Stimulated activated CD4-positive, alpha-beta T cell treated with anti-CD3 and anti-CD28 coated beads, Interleukin-1b, Interleukin-23, amount 100 ng/mL, for 48 hours (primary cell): ENCODE measurements at regions not wholly inside any gene's neighbourhood (a gene's known extent, or its start where the extent isn't known, plus 50 kb on each side); places are given as distances from the start of the nearest gene placed in this dataset.
"Not testable (repeated sequence)": the region's sequence is repeated elsewhere in the genome, so short reads cannot be mapped to it uniquely, and the experiment has no call there.

Source experiments
- DNase-seq: peaks from one replicate; pipeline ENCODE4 v3.0.0-alpha.2; 2020

- no peak for DNase-seq
Measured at GRCh38 chr3:163773136-163773535, 1305.2 kb downstream of the SI start.

GRCh38 chr3:163768048-163768447, 1310.2 kb downstream of the SI start:
- DNase-seq = no peak

DNA sequence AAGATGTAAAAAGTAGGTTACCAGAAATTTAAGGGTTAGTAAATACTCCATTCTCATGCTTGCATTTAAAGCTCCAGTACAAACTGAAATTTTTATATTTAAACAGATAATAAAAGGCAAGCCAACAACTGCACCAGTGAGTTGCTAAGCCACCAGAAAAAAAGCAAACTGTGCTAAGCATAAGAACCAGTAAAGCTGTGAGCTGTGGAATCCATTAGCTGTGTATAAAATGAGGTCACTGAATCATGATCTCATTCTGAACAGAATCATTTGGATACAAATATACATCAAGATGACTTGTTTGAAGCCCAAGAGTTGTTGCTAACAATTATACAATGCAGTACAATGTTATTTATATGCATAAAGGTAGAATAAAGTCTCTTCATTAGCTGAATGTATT, 1312.2 kb downstream of the SI start:
- no peak for DNase-seq

DNA sequence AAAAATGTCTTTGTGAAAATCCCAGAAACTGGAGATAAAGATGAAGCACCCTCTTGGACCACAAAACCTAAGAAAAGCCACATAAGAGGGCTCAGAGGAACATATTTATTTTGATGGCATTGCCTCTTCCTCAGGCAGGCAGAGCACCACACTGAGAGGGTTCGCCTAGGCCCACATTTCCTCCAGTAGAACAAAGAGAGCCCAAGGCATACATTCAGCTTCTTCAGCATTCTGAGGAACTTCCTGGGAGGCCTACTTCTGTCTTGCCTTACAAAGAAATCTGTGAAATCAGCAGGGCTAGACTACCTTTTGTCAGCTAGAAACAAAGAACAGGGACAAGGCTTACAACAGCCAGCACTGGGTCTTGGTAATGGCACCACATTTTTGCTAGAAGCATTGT, 1325.3 kb downstream of the SI start:
- DNase-seq = no peak

DNA sequence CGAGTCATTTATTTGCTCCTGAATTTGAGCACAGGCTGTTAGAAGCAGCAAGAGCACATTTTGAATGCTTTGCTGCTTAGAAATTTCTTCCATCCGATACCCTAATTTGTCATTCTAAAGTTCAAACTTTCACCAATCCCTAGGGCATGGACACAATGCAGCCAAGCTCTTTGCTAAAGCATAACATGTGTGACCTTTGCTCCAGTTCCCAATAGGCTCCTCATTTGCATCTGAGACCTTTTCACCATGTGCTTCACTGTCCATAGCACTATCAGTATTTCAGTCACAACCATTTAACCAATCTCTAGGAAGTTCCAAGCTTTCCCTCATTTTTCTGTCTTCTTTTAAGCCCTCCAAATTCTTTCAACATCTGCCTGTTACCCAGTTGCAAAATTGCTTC, 1333.1 kb downstream of the SI start:
- no peak for DNase-seq

GRCh38 chr3:163735394-163735793, 1342.9 kb downstream of the SI start:
- DNase-seq = no peak

DNA sequence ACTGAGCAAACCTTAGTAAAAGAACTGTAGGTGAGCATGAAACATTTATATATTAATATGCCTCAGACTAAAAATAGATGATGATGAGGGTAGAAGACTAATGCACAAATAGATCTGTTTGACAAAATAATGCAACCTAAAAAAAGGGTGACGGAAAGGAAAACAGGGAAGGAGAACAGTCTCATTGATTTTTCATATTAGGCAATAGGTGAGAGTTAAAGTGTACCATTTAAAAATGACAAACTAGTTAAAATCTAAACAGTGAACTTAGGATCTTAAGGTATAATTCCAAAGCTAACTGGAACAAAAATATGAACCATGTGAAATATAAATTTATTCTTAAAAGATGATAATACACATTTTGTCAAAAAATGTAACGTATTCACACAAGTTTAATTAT, 1347.6 kb downstream of the SI start:
- DNase-seq = no peak

DNA sequence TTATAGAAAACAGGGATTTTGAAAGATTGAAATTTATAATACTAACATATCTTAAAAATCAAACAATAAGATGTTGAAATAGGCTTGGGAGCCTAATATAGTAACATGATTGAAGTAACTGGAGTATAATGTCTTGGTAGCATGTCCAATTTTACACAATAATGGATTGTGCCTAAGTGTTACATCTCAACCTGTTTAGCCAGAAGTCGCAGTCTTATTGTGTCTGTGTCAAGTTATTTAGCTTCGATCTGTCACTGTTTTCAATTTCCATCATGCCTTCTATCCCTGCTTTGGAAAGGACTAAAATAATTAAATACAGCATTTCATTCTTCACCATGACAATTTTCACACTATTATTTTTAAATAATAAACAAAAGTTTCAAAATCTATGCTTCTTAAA, 1352.2 kb downstream of the SI start:
- no peak for DNase-seq

DNA sequence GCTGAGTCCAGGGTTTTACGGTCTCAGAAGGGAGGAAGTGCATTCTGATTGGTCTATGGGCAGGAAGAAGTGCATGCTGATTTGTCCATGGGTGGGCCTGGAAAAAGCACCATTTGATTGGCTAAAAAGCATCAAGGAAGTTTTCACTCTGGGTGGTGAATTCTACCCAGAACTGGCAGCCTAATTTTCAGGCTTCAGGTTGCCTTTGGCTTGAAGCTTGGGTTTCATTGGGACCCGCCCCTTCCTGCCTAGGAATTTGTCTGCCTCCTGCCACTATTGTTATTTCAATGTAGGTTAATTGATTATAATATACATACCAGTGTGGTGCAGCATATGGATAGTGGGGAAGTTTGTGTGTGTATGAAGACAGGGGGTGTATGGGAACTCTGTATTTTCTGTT, 1355.9 kb downstream of the SI start:
- no peak for DNase-seq

GRCh38 chr3:163721596-163721995, 1356.7 kb downstream of the SI start:
- no peak for DNase-seq

DNA sequence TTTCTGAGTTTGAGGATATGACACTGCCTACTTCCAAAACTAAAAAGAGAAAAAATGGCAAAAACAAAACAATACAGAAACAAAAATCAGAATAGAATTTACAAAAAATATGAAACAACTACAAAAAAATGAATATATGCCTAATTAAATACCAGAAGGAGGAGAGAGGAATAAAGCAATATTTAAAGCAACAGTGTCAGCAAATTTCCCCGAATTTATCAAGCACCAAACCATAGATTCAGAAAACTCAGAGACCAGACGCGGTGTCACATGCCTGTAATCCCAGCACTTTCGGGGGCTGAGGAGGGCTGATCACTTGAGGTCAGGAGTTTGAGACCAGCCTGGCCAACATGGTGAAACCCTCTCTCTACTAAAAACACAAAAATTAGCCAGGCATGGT, 1360.9 kb downstream of the SI start:
- DNase-seq = no peak

- DNase-seq = no peak
Measured at GRCh38 chr3:163708428-163708827, 1369.9 kb downstream of the SI start.

GRCh38 chr3:163707659-163708058, 1370.6 kb downstream of the SI start:
- no peak for DNase-seq

DNA sequence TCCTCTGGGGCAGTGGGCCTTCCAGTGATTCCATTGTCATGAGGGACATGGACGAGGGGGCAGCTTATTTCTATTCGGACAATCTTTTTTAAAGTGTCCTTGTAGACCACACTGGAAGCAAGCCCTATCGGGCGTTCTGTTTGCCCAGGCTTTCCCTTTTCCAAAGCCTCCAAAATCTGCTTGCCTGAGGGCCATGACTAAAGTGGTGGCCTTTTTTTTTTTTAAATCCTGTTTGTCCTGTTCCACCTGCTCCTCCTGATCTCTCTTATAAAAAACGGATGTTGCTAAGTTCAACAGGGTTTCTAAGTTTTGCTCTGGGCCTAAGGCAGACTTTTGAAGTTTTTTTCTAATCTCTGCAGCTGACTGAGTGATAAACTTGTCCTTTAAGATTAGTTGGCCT, 1380.1 kb downstream of the SI start:
- not testable (repeated sequence) for DNase-seq

GRCh38 chr3:163692494-163692893, 1385.8 kb downstream of the SI start:
- no peak for DNase-seq

- no peak for DNase-seq
Measured at GRCh38 chr3:163684651-163685050, 1393.6 kb downstream of the SI start.

DNA sequence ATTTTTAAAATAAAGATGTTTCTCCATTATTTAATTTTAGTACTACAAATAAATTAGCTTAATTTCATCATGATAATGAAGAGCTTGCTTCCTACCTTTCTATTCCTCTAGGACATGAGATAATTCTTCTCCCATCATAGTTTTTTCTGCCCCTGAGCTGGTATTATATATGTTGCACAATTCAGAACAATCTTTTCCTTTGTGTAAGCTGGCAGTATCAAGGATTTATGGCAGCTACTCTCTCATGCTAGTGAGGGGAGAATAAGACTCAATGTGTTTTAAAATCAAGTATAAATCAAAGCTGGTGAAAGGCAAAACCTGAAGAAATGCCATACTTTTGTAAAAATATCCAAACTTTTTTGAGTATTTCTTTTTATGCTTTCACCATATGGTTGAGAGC, 1405.3 kb downstream of the SI start:
- no peak for DNase-seq

GRCh38 chr3:163671201-163671600, 1407.1 kb downstream of the SI start:
- DNase-seq = no peak

- no peak for DNase-seq
Measured at GRCh38 chr3:163664466-163664865, 1413.8 kb downstream of the SI start.

DNA sequence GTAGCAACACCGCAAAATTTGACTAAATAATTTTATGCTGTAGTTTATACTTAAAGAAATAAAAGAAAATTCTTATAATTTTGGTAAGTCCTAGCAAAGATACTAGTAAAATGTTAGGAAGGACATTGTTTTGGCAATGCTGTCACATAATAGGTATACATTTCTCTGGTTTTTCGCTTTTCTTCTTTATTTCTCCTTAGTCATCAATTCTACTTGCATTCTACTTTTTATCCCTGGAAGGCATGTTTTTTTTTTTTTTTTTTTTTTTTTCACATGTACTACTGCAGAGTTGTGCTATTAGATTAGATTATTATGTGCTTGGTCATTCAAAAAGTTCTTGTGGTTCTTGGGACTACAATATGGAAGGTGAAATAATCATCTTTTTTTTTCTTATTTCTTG, 1421.2 kb downstream of the SI start:
- DNase-seq = no peak

DNA sequence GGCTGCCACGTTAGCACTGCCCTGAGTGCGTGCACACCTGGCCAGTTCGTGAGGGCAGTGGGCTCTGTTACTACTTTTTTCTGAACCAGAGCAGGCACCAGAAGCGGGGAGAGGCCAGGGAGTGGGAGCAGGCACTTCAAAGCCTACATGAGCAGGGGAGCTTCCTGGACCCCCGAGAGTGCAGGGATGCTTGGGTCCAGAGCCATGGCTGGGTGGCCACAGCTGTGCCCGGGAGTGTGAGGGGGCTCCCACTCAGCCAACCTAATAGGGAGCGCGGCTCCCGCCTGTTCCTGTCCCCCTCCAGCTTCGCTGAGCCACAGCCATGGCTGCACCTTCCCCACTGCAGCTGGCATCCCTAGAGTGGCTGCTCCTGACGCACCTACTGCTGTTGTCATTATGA, 1423.3 kb downstream of the SI start:
- no peak for DNase-seq

DNA sequence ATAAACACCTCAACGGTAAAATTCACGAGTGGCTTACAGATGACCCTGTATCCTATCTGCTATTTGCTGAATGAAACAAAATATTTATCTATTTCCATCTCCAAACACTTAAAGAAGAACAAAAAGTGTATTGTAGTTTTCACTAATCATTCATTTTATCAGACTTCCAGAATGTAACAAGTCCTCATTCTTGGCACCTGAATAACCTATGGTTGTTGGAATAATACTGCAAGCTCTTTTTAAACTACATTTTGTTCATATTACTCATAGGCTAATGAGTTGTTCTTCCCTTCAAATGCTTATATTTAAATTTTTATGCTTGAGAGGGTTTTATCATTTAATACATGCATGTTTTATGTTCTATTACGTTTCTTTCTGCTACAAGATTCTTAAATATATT, 1434.1 kb downstream of the SI start:
- no peak for DNase-seq

GRCh38 chr3:163632722-163633121, 1445.6 kb downstream of the SI start:
- no peak for DNase-seq

DNA sequence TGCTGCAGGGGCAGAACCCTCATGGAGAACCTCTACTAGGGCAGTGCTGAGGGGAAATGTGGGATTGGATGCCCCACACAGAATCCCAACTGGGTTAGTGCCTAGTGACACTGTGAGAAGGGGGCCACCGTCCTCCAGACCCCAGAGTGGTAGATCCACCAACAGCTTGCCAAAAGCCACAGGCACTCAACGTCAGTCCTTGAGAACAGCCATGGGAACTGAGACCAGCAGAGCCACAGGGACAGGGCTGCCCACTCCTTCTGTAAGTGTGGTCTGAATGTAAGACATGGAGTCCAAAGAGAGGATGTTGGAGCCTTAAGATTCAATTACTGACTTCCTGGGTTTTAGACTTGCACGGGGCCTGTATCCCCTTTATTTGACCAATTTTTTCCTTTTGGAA, 1451.5 kb downstream of the SI start:
- DNase-seq = no peak

DNA sequence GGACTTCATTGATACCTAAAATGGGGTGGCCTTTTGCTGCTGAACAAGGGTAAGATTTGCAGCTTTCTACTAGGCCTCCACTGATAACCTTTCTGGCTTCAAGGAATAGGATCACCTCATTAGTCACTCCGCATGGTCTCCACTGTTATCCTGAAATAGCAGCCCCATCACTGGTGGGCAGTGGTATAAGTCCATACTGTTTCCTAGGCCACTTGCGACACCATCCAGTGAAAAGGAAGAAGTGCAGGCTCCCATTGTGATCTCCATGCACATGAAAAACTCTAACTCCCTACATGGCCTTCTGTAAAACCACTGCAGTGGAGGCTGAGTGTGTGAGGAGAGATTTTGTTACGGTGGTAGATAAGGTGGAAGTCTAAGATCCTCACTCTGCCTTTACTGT, 1455.9 kb downstream of the SI start:
- DNase-seq = no peak

- DNase-seq = no peak
Measured at GRCh38 chr3:163614886-163615285, 1463.4 kb downstream of the SI start.
